Calu3 (cell line): ENCODE measurements at regions not wholly inside any gene's neighbourhood (a gene's known extent, or its start where the extent isn't known, plus 50 kb on each side); places are given as distances from the start of the nearest gene placed in this dataset.
"Not testable (repeated sequence)": the region's sequence is repeated elsewhere in the genome, so short reads cannot be mapped to it uniquely, and the experiment has no call there.

Experiments used
- BruUV-seq: library from RNA; stranded (reverse); fragments of 400-500 nt; replicated peaks from 2 replicates; lab custom pipeline; 2021; lab: Mats Ljungman, UMichigan
- CTCF ChIA-PET: fragments of 300-600 bp; sonication (Branson Sonifier 250); formaldehyde crosslinking; loops from one replicate; lab custom pipeline; 2022; ENCODE audit warnings: antibody characterized with exemption; lab: Charles Lee
- DNase-seq: peaks from one replicate; pipeline ENCODE4 v3.0.0; 2022
- H3K27ac Mint-ChIP-seq: one replicate; pipeline ENCODE4 v1.8.0; 2022; ENCODE audit warnings: mixed read lengths; ENCODE audit not compliant: unreplicated experiment
- H3K27me3 Mint-ChIP-seq: one replicate; pipeline ENCODE4 v1.8.0; 2022; ENCODE audit warnings: mixed read lengths; ENCODE audit not compliant: unreplicated experiment
- H3K36me3 Mint-ChIP-seq: one replicate; pipeline ENCODE4 v1.8.0; 2022; ENCODE audit warnings: mild to moderate bottlenecking, moderate library complexity, mixed read lengths; ENCODE audit not compliant: insufficient read depth, unreplicated experiment
- H3K4me1 Mint-ChIP-seq: one replicate; pipeline ENCODE4 v1.8.0; 2022; ENCODE audit warnings: mild to moderate bottlenecking, low read depth, mixed read lengths; ENCODE audit not compliant: unreplicated experiment
- H3K4me3 Mint-ChIP-seq: one replicate; pipeline ENCODE4 v1.8.0; 2022; ENCODE audit warnings: mild to moderate bottlenecking, low read depth, moderate library complexity, mixed read lengths; ENCODE audit not compliant: unreplicated experiment
- H3K9me3 Mint-ChIP-seq: one replicate; pipeline ENCODE4 v1.8.0; 2022; ENCODE audit warnings: low read depth, mixed read lengths; ENCODE audit not compliant: unreplicated experiment
- intact Hi-C: fragments of 100-400 bp; cut with micrococcal nuclease; formaldehyde crosslinking; loops from one replicate; pipeline ENCODE4 v1.10.0; 2022; ENCODE audit not compliant: unreplicated experiment
- TF ChIP-seq, protein P1 (sequence below): fragments of 200-600 bp; IDR thresholded peaks from one replicate; pipeline ENCODE4 v1.8.0; 2022; ENCODE audit warnings: antibody characterized with exemption; ENCODE audit not compliant: unreplicated experiment

DNA sequence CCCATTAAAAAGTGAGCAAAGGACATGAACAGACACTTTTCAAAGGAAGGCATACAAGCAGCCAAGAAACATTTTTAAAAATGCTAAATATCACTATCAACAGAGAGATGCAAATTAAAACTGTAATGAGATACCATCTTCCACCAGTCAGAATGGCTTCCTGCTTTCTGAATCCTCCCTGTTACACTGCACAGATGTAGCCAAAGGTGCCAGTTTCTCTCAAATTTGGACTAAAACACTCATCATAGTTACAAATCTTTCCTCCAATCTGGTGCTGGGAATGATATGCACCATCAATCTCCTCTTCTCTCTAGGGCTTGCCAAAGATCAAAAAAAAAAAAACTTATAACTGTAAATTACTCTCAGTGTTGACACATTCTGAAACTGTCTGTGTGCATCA is 311.8 kb upstream of the CLEC14A start:
- TF ChIP-seq, protein P1, sequence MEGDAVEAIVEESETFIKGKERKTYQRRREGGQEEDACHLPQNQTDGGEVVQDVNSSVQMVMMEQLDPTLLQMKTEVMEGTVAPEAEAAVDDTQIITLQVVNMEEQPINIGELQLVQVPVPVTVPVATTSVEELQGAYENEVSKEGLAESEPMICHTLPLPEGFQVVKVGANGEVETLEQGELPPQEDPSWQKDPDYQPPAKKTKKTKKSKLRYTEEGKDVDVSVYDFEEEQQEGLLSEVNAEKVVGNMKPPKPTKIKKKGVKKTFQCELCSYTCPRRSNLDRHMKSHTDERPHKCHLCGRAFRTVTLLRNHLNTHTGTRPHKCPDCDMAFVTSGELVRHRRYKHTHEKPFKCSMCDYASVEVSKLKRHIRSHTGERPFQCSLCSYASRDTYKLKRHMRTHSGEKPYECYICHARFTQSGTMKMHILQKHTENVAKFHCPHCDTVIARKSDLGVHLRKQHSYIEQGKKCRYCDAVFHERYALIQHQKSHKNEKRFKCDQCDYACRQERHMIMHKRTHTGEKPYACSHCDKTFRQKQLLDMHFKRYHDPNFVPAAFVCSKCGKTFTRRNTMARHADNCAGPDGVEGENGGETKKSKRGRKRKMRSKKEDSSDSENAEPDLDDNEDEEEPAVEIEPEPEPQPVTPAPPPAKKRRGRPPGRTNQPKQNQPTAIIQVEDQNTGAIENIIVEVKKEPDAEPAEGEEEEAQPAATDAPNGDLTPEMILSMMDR: no peak
- H3K27ac Mint-ChIP-seq: no peak overlapping the region
- CTCF ChIA-PET: interaction anchor here (0.7 kb wide), 2 partner anchors 8 to 26 kb away, joined by 4 read pairs; no protein-coding TSS in a partner anchor
- DNase-seq: no peak
- H3K4me1 Mint-ChIP-seq: no peaks in the 10 kb centered on the region
- H3K27me3 Mint-ChIP-seq: no peaks in the 10 kb centered on the region
- H3K36me3 Mint-ChIP-seq: no peaks in the 10 kb centered on the region
- intact Hi-C loops: no loop called here
- BruUV-seq: no TSS peak
- no peak overlapping the region for H3K4me3 Mint-ChIP-seq
- no peaks in the 10 kb centered on the region for H3K9me3 Mint-ChIP-seq

- Mint-ChIP-seq H3K9me3 (peaks cover 4% of the 10 kb centered on the region), H3K27me3 (no peaks in the 10 kb centered on the region), H3K27ac (no peak overlapping the region), H3K36me3 (no peaks in the 10 kb centered on the region), H3K4me1 (no peaks in the 10 kb centered on the region), H3K4me3 (no peak overlapping the region)
- DNase-seq: no peak
- intact Hi-C loops: no loop called here
- CTCF ChIA-PET: no interaction called here
- TF ChIP-seq, protein P1: no peak
- no TSS peak for BruUV-seq
These were observed 305.8 kb upstream of the CLEC14A start for GRCh38 chr14:38561657-38562056.

DNA sequence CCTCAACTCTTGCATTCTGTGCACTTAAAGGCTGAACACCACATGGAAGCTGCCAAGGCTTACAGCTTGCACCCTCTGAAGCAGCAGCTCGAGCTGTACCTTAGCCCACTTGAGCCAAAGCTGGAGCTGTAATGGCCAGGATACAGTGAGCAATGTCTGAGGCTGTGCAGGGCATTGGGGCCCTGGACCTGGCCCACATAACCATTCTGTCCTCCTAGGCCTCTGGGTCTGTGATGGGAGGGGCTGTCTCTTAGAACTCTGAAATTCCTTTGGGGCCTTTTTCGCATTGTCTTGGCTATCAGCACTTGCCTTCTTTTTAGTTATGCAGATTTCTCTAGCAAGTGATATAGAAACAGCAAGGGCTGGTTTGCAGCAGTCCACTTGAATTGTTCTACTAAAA is 303.8 kb upstream of the CLEC14A start:
- intact Hi-C loops: no loop called here
- Mint-ChIP-seq H3K36me3 (no peaks in the 10 kb centered on the region), H3K27ac (no peak overlapping the region), H3K27me3 (peaks cover 3% of the 10 kb centered on the region), H3K9me3 (peaks cover 4% of the 10 kb centered on the region), H3K4me1 (no peaks in the 10 kb centered on the region), H3K4me3 (no peak overlapping the region)
- BruUV-seq: no TSS peak
- TF ChIP-seq, protein P1: no peak
- no peak for DNase-seq
- CTCF ChIA-PET: interaction anchor here (0.6 kb wide), 1 partner anchor 8 kb away, joined by 4 read pairs; no protein-coding TSS in a partner anchor

- CTCF ChIA-PET, BruUV-seq, H3K27ac Mint-ChIP-seq, H3K36me3 Mint-ChIP-seq, H3K4me3 Mint-ChIP-seq, DNase-seq, H3K4me1 Mint-ChIP-seq, H3K9me3 Mint-ChIP-seq, intact Hi-C loops: not testable (repeated sequence)
- H3K27me3 Mint-ChIP-seq: peaks cover 17% of the 10 kb centered on the region
These were observed 301.5 kb upstream of the CLEC14A start for GRCh38 chr14:38557391-38557790.

GRCh38 chr14:38556252-38556651 is 300.4 kb upstream of the CLEC14A start:
- no TSS peak for BruUV-seq
- no peak for DNase-seq
- CTCF ChIA-PET: no interaction called here

More at GRCh38 chr14:38556252-38556651, 300.4 kb upstream of the CLEC14A start:
- no peak overlapping the region for H3K27ac Mint-ChIP-seq
- no peaks in the 10 kb centered on the region for H3K36me3 Mint-ChIP-seq
- no peaks in the 10 kb centered on the region for H3K4me1 Mint-ChIP-seq
- H3K27me3 Mint-ChIP-seq: peaks cover 17% of the 10 kb centered on the region
- TF ChIP-seq, protein P1: no peak
- H3K4me3 Mint-ChIP-seq: no peak overlapping the region
- H3K9me3 Mint-ChIP-seq: peaks cover 4% of the 10 kb centered on the region
- intact Hi-C loops: no loop called here
